ENCODE measurements at regions not wholly inside any gene's neighbourhood (a gene's known extent, or its start where the extent isn't known, plus 50 kb on each side); places are given as distances from the start of the nearest gene placed in this dataset.

GRCh38 chr7:85765698-85766298 is 578.9 kb upstream of the SEMA3D start:
- no peak for TF ChIP-seq CTCF (IDR thresholded peaks at IDR 0.05; ENCODE audit: poor library complexity, severe bottlenecking)
- no peak for TF ChIP-seq EP300 (conservative IDR thresholded peaks at IDR 0.05; ENCODE audit: poor library complexity, severe bottlenecking)
- TF ChIP-seq EZH2 (IDR thresholded peaks at IDR 0.05; ENCODE audit: borderline replicate concordance, insufficient read depth, low read length, poor library complexity, severe bottlenecking) = no peak
